B cell (primary cell): ENCODE measurements at regions not wholly inside any gene's neighbourhood (a gene's known extent, or its start where the extent isn't known, plus 50 kb on each side); places are given as distances from the start of the nearest gene placed in this dataset.

Experiments used
- EZH2 ChIP-seq: IDR thresholded peaks from 2 replicates; pipeline ENCODE4 v1.6.1; 2012; ENCODE audit warnings: borderline replicate concordance, low read depth, mild to moderate bottlenecking, moderate library complexity, low read length; ENCODE audit not compliant: insufficient read depth, poor library complexity, severe bottlenecking
- TF ChIP-seq, protein P1 (sequence below): fragments of 200-600 bp; IDR thresholded peaks from one replicate; pipeline ENCODE4 v1.8.0; 2022; ENCODE audit warnings: antibody characterized with exemption, mild to moderate bottlenecking

DNA sequence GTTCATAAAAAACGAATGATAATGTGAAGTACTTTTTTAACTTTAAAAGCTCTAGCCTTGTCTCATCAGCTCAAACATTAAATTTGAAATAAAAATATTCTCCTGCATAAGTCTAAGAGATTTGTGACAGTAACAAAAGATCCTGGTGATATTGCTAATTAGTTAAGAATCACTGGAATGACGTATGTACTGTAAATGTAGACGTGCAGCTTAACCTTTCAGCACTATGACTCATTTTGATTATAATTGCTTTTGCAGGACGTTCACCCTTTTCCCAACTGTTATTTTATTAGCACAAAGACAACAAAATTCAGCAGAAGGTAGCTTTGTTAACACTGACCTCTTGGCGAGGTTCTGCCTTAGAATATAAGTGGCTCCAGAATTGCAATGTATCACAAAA is 68.6 kb downstream of the TENT5A start:
- TF ChIP-seq, protein P1, sequence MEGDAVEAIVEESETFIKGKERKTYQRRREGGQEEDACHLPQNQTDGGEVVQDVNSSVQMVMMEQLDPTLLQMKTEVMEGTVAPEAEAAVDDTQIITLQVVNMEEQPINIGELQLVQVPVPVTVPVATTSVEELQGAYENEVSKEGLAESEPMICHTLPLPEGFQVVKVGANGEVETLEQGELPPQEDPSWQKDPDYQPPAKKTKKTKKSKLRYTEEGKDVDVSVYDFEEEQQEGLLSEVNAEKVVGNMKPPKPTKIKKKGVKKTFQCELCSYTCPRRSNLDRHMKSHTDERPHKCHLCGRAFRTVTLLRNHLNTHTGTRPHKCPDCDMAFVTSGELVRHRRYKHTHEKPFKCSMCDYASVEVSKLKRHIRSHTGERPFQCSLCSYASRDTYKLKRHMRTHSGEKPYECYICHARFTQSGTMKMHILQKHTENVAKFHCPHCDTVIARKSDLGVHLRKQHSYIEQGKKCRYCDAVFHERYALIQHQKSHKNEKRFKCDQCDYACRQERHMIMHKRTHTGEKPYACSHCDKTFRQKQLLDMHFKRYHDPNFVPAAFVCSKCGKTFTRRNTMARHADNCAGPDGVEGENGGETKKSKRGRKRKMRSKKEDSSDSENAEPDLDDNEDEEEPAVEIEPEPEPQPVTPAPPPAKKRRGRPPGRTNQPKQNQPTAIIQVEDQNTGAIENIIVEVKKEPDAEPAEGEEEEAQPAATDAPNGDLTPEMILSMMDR, result no peak
- no peak for TF ChIP-seq EZH2
